Stomach (tissue), 4 donors: ENCODE measurements at regions not wholly inside any gene's neighbourhood (a gene's known extent, or its start where the extent isn't known, plus 50 kb on each side); places are given as distances from the start of the nearest gene placed in this dataset.

Source experiments
- CTCF ChIP-seq, 7 experiments: fragments of 450-650 bp in 4 of 7; fragments of 200-600 bp in 3 of 7; sonication (generic) in 3 of 7; IDR thresholded peaks; one replicate each; pipeline ENCODE4 v1.5.1; 2016 to 2019; ENCODE audit warnings: antibody characterized with exemption in 7 of 7, control low read depth in 2 of 7, mild to moderate bottlenecking in 1 of 7
- EP300 ChIP-seq: sonication (generic); formaldehyde crosslinking; IDR thresholded peaks from one replicate; pipeline ENCODE4 v1.6.1; 2017; ENCODE audit warnings: antibody characterized with exemption
- POLR2A ChIP-seq, 4 donors: fragments of 450-650 bp; IDR thresholded peaks; one replicate each; pipeline ENCODE4 v1.6.1; 2016; ENCODE audit warnings: antibody characterized with exemption in 4 of 4, control low read depth in 2 of 4, mild to moderate bottlenecking in 1 of 4, moderate library complexity in 1 of 4
- POLR2AphosphoS5 ChIP-seq, 3 donors: sonication (generic); formaldehyde crosslinking; IDR thresholded peaks; one replicate each; pipeline ENCODE4 v1.6.1; 2016; ENCODE audit warnings: antibody characterized with exemption in 3 of 3

GRCh38 chrX:79482686-79483085, 115.6 kb upstream of the ITM2A start:
- TF ChIP-seq POLR2A (IDR thresholded peaks at IDR 0.05) (no peak), CTCF (IDR thresholded peaks at IDR 0.05) (no peak), EP300 (no peak), POLR2AphosphoS5 (IDR thresholded peaks at IDR 0.05) (no peak)
